ENCODE measurements at regions not wholly inside any gene's neighbourhood (a gene's known extent, or its start where the extent isn't known, plus 50 kb on each side); places are given as distances from the start of the nearest gene placed in this dataset.

- TF ChIP-seq ZNF462 (CRISPR knock-in tag; IDR thresholded peaks at IDR 0.05), result no peak
Measured at GRCh38 chr4:71862315-71862714, 78.4 kb upstream of the GC start (continued).

- DNase-seq (ENCODE audit: low spot score) (no peak), ATAC-seq (no peak)
- no peak overlapping the region for H3K27ac Mint-ChIP-seq
- H3K4me2 ChIP-seq, result no peak overlapping the region
- H3K27me3 Mint-ChIP-seq (ENCODE audit: insufficient read depth, low read depth, poor library complexity), result peaks cover 2% of the 10 kb centered on the region
- peaks cover 2% of the 10 kb centered on the region for H3K4me1 ChIP-seq (ENCODE audit: insufficient read depth)
- H2AFZ ChIP-seq, result no peak overlapping the region
- no peaks in the 10 kb centered on the region for H4K20me1 ChIP-seq (replicated peaks; ENCODE audit: insufficient read depth)
- H3K79me2 ChIP-seq (replicated peaks; ENCODE audit: insufficient read depth), result no peaks in the 10 kb centered on the region
- H3K4me1 Mint-ChIP-seq, result no peaks in the 10 kb centered on the region
- H3K36me3 Mint-ChIP-seq (ENCODE audit: low read depth), result peaks cover 79% of the 10 kb centered on the region
- H3K4me3 ChIP-seq, result no peak overlapping the region
- peaks cover 93% of the 10 kb centered on the region for H3K9me3 Mint-ChIP-seq
- no peaks in the 10 kb centered on the region for H3K9me2 ChIP-seq (ENCODE audit: insufficient read depth)
- no peak overlapping the region for H3K4me3 Mint-ChIP-seq
- no peaks in the 10 kb centered on the region for H3F3A ChIP-seq (replicated peaks; ENCODE audit: low read depth)
- H3K36me3 ChIP-seq (ENCODE audit: insufficient read depth), result peaks cover 54% of the 10 kb centered on the region
- no peaks in the 10 kb centered on the region for H3K27me3 ChIP-seq (ENCODE audit: insufficient read depth)
- no peak overlapping the region for H3K27ac ChIP-seq (ENCODE audit: low read depth)
- TF ChIP-seq STAT1 (IDR thresholded peaks at IDR 0.05; ENCODE audit: unreplicated experiment) (no peak), ZNF462 (CRISPR knock-in tag; IDR thresholded peaks at IDR 0.05) (no peak), ZNF331 (CRISPR knock-in tag; IDR thresholded peaks at IDR 0.05; ENCODE audit: low read depth) (no peak), REST (IDR thresholded peaks at IDR 0.05; ENCODE audit: unreplicated experiment) (no peak), CREB1 (CRISPR knock-in tag; IDR thresholded peaks at IDR 0.05; ENCODE audit: low read depth) (no peak), JUNB (IDR thresholded peaks at IDR 0.05; ENCODE audit: unreplicated experiment) (no peak), NANOG (IDR thresholded peaks at IDR 0.05; ENCODE audit: borderline replicate concordance) (no peak)
Measured at GRCh38 chr4:71863457-71863856, 79.6 kb upstream of the GC start.

Measured in GM23338 (cell line).